Tibial artery (tissue), 4 donors: ENCODE measurements at regions not wholly inside any gene's neighbourhood (a gene's known extent, or its start where the extent isn't known, plus 50 kb on each side); places are given as distances from the start of the nearest gene placed in this dataset.

Source experiments
- DNase-seq, 2 donors: peaks; one replicate each; pipeline ENCODE4 v3.0.0-alpha.2; 2019
- H3K27ac ChIP-seq, 2 donors: fragments of 200-600 bp; sonication (generic) in 1 of 2; 1 replicate in 1 of 2; 2 replicates in 1 of 2; pipeline ENCODE4 v1.5.1; 2018 to 2019; ENCODE audit warnings: mild to moderate bottlenecking in 1 of 2
- H3K27me3 ChIP-seq, 2 donors: fragments of 200-600 bp; sonication (generic) in 1 of 2; one replicate each; pipeline versions ENCODE4 v1.5.1 to v1.6.0; 2016 to 2019
- H3K36me3 ChIP-seq, 3 donors: fragments of 200-600 bp; sonication (generic) in 2 of 3; one replicate each; pipeline ENCODE4 v1.5.1; 2016 to 2019; ENCODE audit warnings: mild to moderate bottlenecking in 2 of 3
- H3K4me1 ChIP-seq, 4 donors: fragments of 200-600 bp; sonication (generic) in 2 of 4; 1 replicate in 3 of 4; 2 replicates in 1 of 4; pipeline ENCODE4 v1.5.1; 2016 to 2019
- H3K4me3 ChIP-seq, 2 donors: fragments of 200-600 bp; sonication (generic) in 1 of 2; 1 replicate in 1 of 2; 2 replicates in 1 of 2; pipeline ENCODE4 v1.5.1; 2018 to 2019; ENCODE audit warnings: mild to moderate bottlenecking in 2 of 2
- H3K9me3 ChIP-seq, 3 donors: fragments of 200-600 bp; sonication (generic) in 1 of 3; one replicate each; pipeline ENCODE4 v1.5.1; 2016 to 2019
- CTCF ChIP-seq, 2 experiments: fragments of 200-600 bp in 1 of 2; fragments of 450-650 bp in 1 of 2; IDR thresholded peaks; one replicate each; pipeline ENCODE4 v1.5.1; 2017 to 2019; ENCODE audit warnings: antibody characterized with exemption in 2 of 2, mild to moderate bottlenecking in 1 of 2, moderate library complexity in 1 of 2
- intact Hi-C: fragments of 100-400 bp; cut with DNase I; formaldehyde crosslinking; loops from one replicate; pipeline ENCODE4 v1.15.0; 2023; ENCODE audit warnings: low total_unique reads

- Histone ChIP-seq H3K4me1 (no peaks in the 10 kb centered on the region), H3K27me3 (no peaks in the 10 kb centered on the region), H3K27ac (no peak overlapping the region), H3K9me3 (peaks cover 0 to 6% (median 0%) of the 10 kb centered on the region in 3 donors), H3K4me3 (no peak overlapping the region), H3K36me3 (no peaks in the 10 kb centered on the region)
- DNase-seq, result no peak
- no peak for TF ChIP-seq CTCF (IDR thresholded peaks at IDR 0.05)
- intact Hi-C loops, result no loop called here
Measured at GRCh38 chr13:58429917-58430316, 798.4 kb downstream of the PCDH17 start.

GRCh38 chr13:58434943-58435342 lies 803.4 kb downstream of the PCDH17 start:
- DNase-seq, result no peak
- Histone ChIP-seq H3K4me3 (no peak overlapping the region), H3K36me3 (no peaks in the 10 kb centered on the region), H3K4me1 (no peaks in the 10 kb centered on the region), H3K27ac (no peak overlapping the region), H3K27me3 (no peaks in the 10 kb centered on the region), H3K9me3 (peaks cover 0 to 4% (median 0%) of the 10 kb centered on the region in 3 donors)
- no peak for TF ChIP-seq CTCF (IDR thresholded peaks at IDR 0.05)
- intact Hi-C loops, result no loop called here

- no peak overlapping the region for H3K4me3 ChIP-seq
- TF ChIP-seq CTCF (IDR thresholded peaks at IDR 0.05), result no peak
- H3K9me3 ChIP-seq, result no peaks in the 10 kb centered on the region
- no peak for DNase-seq
- H3K4me1 ChIP-seq, result no peaks in the 10 kb centered on the region
- H3K27me3 ChIP-seq, result no peaks in the 10 kb centered on the region
- intact Hi-C loops, result no loop called here
- H3K36me3 ChIP-seq, result no peaks in the 10 kb centered on the region
- no peak overlapping the region for H3K27ac ChIP-seq
Measured at GRCh38 chr13:58437427-58437826, 805.9 kb downstream of the PCDH17 start.

GRCh38 chr13:58446979-58447378 lies 815.4 kb downstream of the PCDH17 start:
- Histone ChIP-seq H3K4me1 (no peaks in the 10 kb centered on the region), H3K27ac (no peak overlapping the region), H3K27me3 (no peaks in the 10 kb centered on the region), H3K4me3 (no peak overlapping the region), H3K9me3 (no peaks in the 10 kb centered on the region), H3K36me3 (no peaks in the 10 kb centered on the region)
- DNase-seq, result no peak
- TF ChIP-seq CTCF (IDR thresholded peaks at IDR 0.05), result no peak
- intact Hi-C loops, result no loop called here

GRCh38 chr13:58452123-58452623 lies 820.6 kb downstream of the PCDH17 start:
- H3K27me3 ChIP-seq, result no peaks in the 10 kb centered on the region
- H3K36me3 ChIP-seq, result no peaks in the 10 kb centered on the region
- TF ChIP-seq CTCF (IDR thresholded peaks at IDR 0.05), result no peak
- H3K4me3 ChIP-seq, result no peak overlapping the region
- H3K4me1 ChIP-seq, result no peaks in the 10 kb centered on the region
- H3K27ac ChIP-seq, result no peak overlapping the region
- intact Hi-C loops, result no loop called here
- no peaks in the 10 kb centered on the region for H3K9me3 ChIP-seq
- DNase-seq, result no peak

- H3K27ac ChIP-seq, result no peak overlapping the region
- TF ChIP-seq CTCF (IDR thresholded peaks at IDR 0.05), result no peak
- H3K9me3 ChIP-seq, result no peaks in the 10 kb centered on the region
- no peaks in the 10 kb centered on the region for H3K27me3 ChIP-seq
- DNase-seq, result no peak
- no peaks in the 10 kb centered on the region for H3K4me1 ChIP-seq
- no peaks in the 10 kb centered on the region for H3K36me3 ChIP-seq
- intact Hi-C loops, result no loop called here
- no peak overlapping the region for H3K4me3 ChIP-seq
Measured at GRCh38 chr13:58455094-58455493, 823.5 kb downstream of the PCDH17 start.
